ENCODE measurements at regions not wholly inside any gene's neighbourhood (a gene's known extent, or its start where the extent isn't known, plus 50 kb on each side); places are given as distances from the start of the nearest gene placed in this dataset.

GRCh38 chr5:167230414-167230813 lies 1061.0 kb upstream of the WWC1 start:
- DNase-seq (ENCODE audit: low read depth) (no peak), FAIRE-seq (no peak)
- no peaks in the 10 kb centered on the region for H3K27me3 ChIP-seq (ENCODE audit: control insufficient read depth, insufficient read depth, low read length)
- TF ChIP-seq CTCF (IDR thresholded peaks at IDR 0.05; ENCODE audit: insufficient read depth, low read length, severe bottlenecking), result no peak
- H3K36me3 ChIP-seq (ENCODE audit: control insufficient read depth, insufficient read depth, low read length), result no peaks in the 10 kb centered on the region
- no peak overlapping the region for H3K4me3 ChIP-seq (ENCODE audit: low read depth, low read length)

GRCh38 chr5:167232675-167233311 lies 1058.7 kb upstream of the WWC1 start:
- FAIRE-seq (no peak), DNase-seq (ENCODE audit: low read depth) (no peak)
- Histone ChIP-seq H3K36me3 (ENCODE audit: control insufficient read depth, insufficient read depth, low read length) (no peaks in the 10 kb centered on the region), H3K4me3 (ENCODE audit: low read depth, low read length) (no peak overlapping the region), H3K27me3 (ENCODE audit: control insufficient read depth, insufficient read depth, low read length) (no peaks in the 10 kb centered on the region)
- TF ChIP-seq CTCF (IDR thresholded peaks at IDR 0.05; ENCODE audit: insufficient read depth, low read length, severe bottlenecking), result no peak

- DNase-seq (ENCODE audit: low read depth), result no peak
- H3K27me3 ChIP-seq (ENCODE audit: control insufficient read depth, insufficient read depth, low read length), result no peaks in the 10 kb centered on the region
- no peaks in the 10 kb centered on the region for H3K36me3 ChIP-seq (ENCODE audit: control insufficient read depth, insufficient read depth, low read length)
- H3K4me3 ChIP-seq (ENCODE audit: low read depth, low read length), result no peak overlapping the region
- no peak for TF ChIP-seq CTCF (IDR thresholded peaks at IDR 0.05; ENCODE audit: insufficient read depth, low read length, severe bottlenecking)
- FAIRE-seq, result no peak
These were observed 1057.8 kb upstream of the WWC1 start for GRCh38 chr5:167233507-167234220.

- no peaks in the 10 kb centered on the region for H3K27me3 ChIP-seq (ENCODE audit: control insufficient read depth, insufficient read depth, low read length)
- no peak for DNase-seq (ENCODE audit: low read depth)
- FAIRE-seq, result no peak
- TF ChIP-seq CTCF (IDR thresholded peaks at IDR 0.05; ENCODE audit: insufficient read depth, low read length, severe bottlenecking), result no peak
- H3K4me3 ChIP-seq (ENCODE audit: low read depth, low read length), result no peak overlapping the region
- H3K36me3 ChIP-seq (ENCODE audit: control insufficient read depth, insufficient read depth, low read length), result no peaks in the 10 kb centered on the region
These were observed 1049.9 kb upstream of the WWC1 start for GRCh38 chr5:167241436-167242067.

GRCh38 chr5:167242701-167243100 lies 1048.7 kb upstream of the WWC1 start:
- no peak for TF ChIP-seq CTCF (IDR thresholded peaks at IDR 0.05; ENCODE audit: insufficient read depth, low read length, severe bottlenecking)

More at GRCh38 chr5:167242701-167243100, 1048.7 kb upstream of the WWC1 start:
- FAIRE-seq, result no peak
- no peaks in the 10 kb centered on the region for H3K36me3 ChIP-seq (ENCODE audit: control insufficient read depth, insufficient read depth, low read length)
- DNase-seq (ENCODE audit: low read depth), result no peak
- no peak overlapping the region for H3K4me3 ChIP-seq (ENCODE audit: low read depth, low read length)
- H3K27me3 ChIP-seq (ENCODE audit: control insufficient read depth, insufficient read depth, low read length), result no peaks in the 10 kb centered on the region

Data from bronchial epithelial cell (primary cell).